Chondrocyte (in vitro differentiated cells): ENCODE measurements at regions not wholly inside any gene's neighbourhood (a gene's known extent, or its start where the extent isn't known, plus 50 kb on each side); places are given as distances from the start of the nearest gene placed in this dataset.

Experiments
- DNase-seq: peaks from one replicate; pipeline ENCODE4 v3.0.0; 2021; ENCODE audit warnings: mixed read lengths, low spot score
- H3K27ac Mint-ChIP-seq: one replicate; pipeline ENCODE4 v1.8.0; 2021; ENCODE audit warnings: mild to moderate bottlenecking, moderate library complexity, mixed read lengths; ENCODE audit not compliant: unreplicated experiment
- H3K27me3 Mint-ChIP-seq: 2 replicates; pipeline ENCODE4 v1.8.0; 2021; ENCODE audit warnings: low read depth, mixed read lengths
- H3K36me3 Mint-ChIP-seq: 2 replicates; pipeline ENCODE4 v1.8.0; 2021; ENCODE audit warnings: low read depth, mixed read lengths
- H3K4me1 Mint-ChIP-seq: 2 replicates; pipeline ENCODE4 v1.8.0; 2021; ENCODE audit warnings: low read depth, mild to moderate bottlenecking, mixed read lengths
- H3K4me3 Mint-ChIP-seq: one replicate; pipeline ENCODE4 v1.8.0; 2021; ENCODE audit warnings: mild to moderate bottlenecking, moderate library complexity, mixed read lengths; ENCODE audit not compliant: unreplicated experiment
- H3K9me3 Mint-ChIP-seq: 2 replicates; pipeline ENCODE4 v1.8.0; 2021; ENCODE audit warnings: low read depth, mixed read lengths
- CTCF ChIP-seq: fragments of 200-600 bp; sonication (generic); IDR thresholded peaks from 2 replicates; pipeline ENCODE4 v1.5.0; 2021; ENCODE audit warnings: antibody characterized with exemption, mild to moderate bottlenecking, moderate library complexity

- no peak overlapping the region for H3K4me3 Mint-ChIP-seq
- TF ChIP-seq CTCF = no peak
- H3K4me1 Mint-ChIP-seq = peaks cover 6% of the 10 kb centered on the region
- no peaks in the 10 kb centered on the region for H3K27me3 Mint-ChIP-seq
- H3K9me3 Mint-ChIP-seq = peaks cover 5% of the 10 kb centered on the region
- H3K27ac Mint-ChIP-seq = no peak overlapping the region
- DNase-seq = no peak
- no peaks in the 10 kb centered on the region for H3K36me3 Mint-ChIP-seq
These were observed 475.0 kb downstream of the TUSC7 start for GRCh38 chr3:117184574-117184973.

GRCh38 chr3:117191245-117191644 is 481.7 kb downstream of the TUSC7 start:
- DNase-seq = no peak
- H3K36me3 Mint-ChIP-seq = no peaks in the 10 kb centered on the region
- H3K27me3 Mint-ChIP-seq = no peaks in the 10 kb centered on the region
- peaks cover 5% of the 10 kb centered on the region for H3K9me3 Mint-ChIP-seq
- peaks cover 7% of the 10 kb centered on the region for H3K4me1 Mint-ChIP-seq
- H3K27ac Mint-ChIP-seq = no peak overlapping the region
- no peak for TF ChIP-seq CTCF
- no peak overlapping the region for H3K4me3 Mint-ChIP-seq

- H3K4me3 Mint-ChIP-seq = no peak overlapping the region
- H3K27me3 Mint-ChIP-seq = peaks cover 5% of the 10 kb centered on the region
- no peaks in the 10 kb centered on the region for H3K9me3 Mint-ChIP-seq
- no peaks in the 10 kb centered on the region for H3K36me3 Mint-ChIP-seq
- TF ChIP-seq CTCF = no peak
- no peak for DNase-seq
- H3K27ac Mint-ChIP-seq = no peak overlapping the region
- H3K4me1 Mint-ChIP-seq = peaks cover 7% of the 10 kb centered on the region
These were observed 483.3 kb downstream of the TUSC7 start for GRCh38 chr3:117192888-117193287.

- no peak for DNase-seq
- Mint-ChIP-seq H3K27ac (no peak overlapping the region), H3K27me3 (peaks cover 5% of the 10 kb centered on the region), H3K4me3 (no peak overlapping the region), H3K36me3 (no peaks in the 10 kb centered on the region), H3K9me3 (no peaks in the 10 kb centered on the region), H3K4me1 (peaks cover 7% of the 10 kb centered on the region)
- peak; percentile 67 for TF ChIP-seq CTCF
These were observed 483.8 kb downstream of the TUSC7 start for GRCh38 chr3:117193390-117193789.

GRCh38 chr3:117195034-117195433 is 485.5 kb downstream of the TUSC7 start:
- H3K4me3 Mint-ChIP-seq = no peak overlapping the region
- DNase-seq = no peak
- H3K27ac Mint-ChIP-seq = no peak overlapping the region
- H3K36me3 Mint-ChIP-seq = no peaks in the 10 kb centered on the region
- no peaks in the 10 kb centered on the region for H3K9me3 Mint-ChIP-seq
- TF ChIP-seq CTCF = no peak
- peaks cover 12% of the 10 kb centered on the region for H3K27me3 Mint-ChIP-seq
- H3K4me1 Mint-ChIP-seq = peaks cover 7% of the 10 kb centered on the region
